ENCODE measurements at regions not wholly inside any gene's neighbourhood (a gene's known extent, or its start where the extent isn't known, plus 50 kb on each side); places are given as distances from the start of the nearest gene placed in this dataset.
A peak's percentile ranks its signal among the peaks of the same experiment; 100 is the strongest.
"Not testable (repeated sequence)": the region's sequence is repeated elsewhere in the genome, so short reads cannot be mapped to it uniquely, and the experiment has no call there.

GRCh38 chr2:16184945-16185660 is 244.8 kb downstream of the MYCN start:
- no peak for DNase-seq
- H3K27me3 Mint-ChIP-seq (ENCODE audit: low read depth, poor library complexity), result peaks cover 4% of the 10 kb centered on the region
- no peak for TF ChIP-seq CTCF (IDR thresholded peaks at IDR 0.05)

GRCh38 chr2:16184341-16184890 is 244.1 kb downstream of the MYCN start:
- no peak overlapping the region for H3K4me3 Mint-ChIP-seq
- no peaks in the 10 kb centered on the region for H3K9me3 Mint-ChIP-seq
- no peak overlapping the region for H3K27ac Mint-ChIP-seq
- peaks cover 56% of the 10 kb centered on the region for H3K4me1 Mint-ChIP-seq
- H3K27me3 Mint-ChIP-seq (ENCODE audit: low read depth, poor library complexity), result peaks cover 4% of the 10 kb centered on the region
- no peaks in the 10 kb centered on the region for H3K36me3 Mint-ChIP-seq (ENCODE audit: low read depth)
- TF ChIP-seq CTCF (IDR thresholded peaks at IDR 0.05), result no peak
- no peak for DNase-seq

More at GRCh38 chr2:16184945-16185660, 244.8 kb downstream of the MYCN start:
- Mint-ChIP-seq H3K36me3 (ENCODE audit: low read depth) (no peaks in the 10 kb centered on the region), H3K27ac (no peak overlapping the region), H3K4me3 (no peak overlapping the region), H3K9me3 (no peaks in the 10 kb centered on the region), H3K4me1 (peaks cover 55% of the 10 kb centered on the region)

- H3K9me3 Mint-ChIP-seq, result no peaks in the 10 kb centered on the region
- H3K4me1 Mint-ChIP-seq, result peaks cover 47% of the 10 kb centered on the region
- no peak for DNase-seq
- no peaks in the 10 kb centered on the region for H3K36me3 Mint-ChIP-seq (ENCODE audit: low read depth)
- H3K27me3 Mint-ChIP-seq (ENCODE audit: low read depth, poor library complexity), result peaks cover 4% of the 10 kb centered on the region
- no peak overlapping the region for H3K27ac Mint-ChIP-seq
- H3K4me3 Mint-ChIP-seq, result no peak overlapping the region
- TF ChIP-seq CTCF (IDR thresholded peaks at IDR 0.05), result no peak
These were observed 243.0 kb downstream of the MYCN start for GRCh38 chr2:16183345-16183744.

- Mint-ChIP-seq H3K27ac (no peak overlapping the region), H3K4me1 (peaks cover 44% of the 10 kb centered on the region), H3K4me3 (no peak overlapping the region), H3K9me3 (no peaks in the 10 kb centered on the region), H3K27me3 (ENCODE audit: low read depth, poor library complexity) (peaks cover 4% of the 10 kb centered on the region), H3K36me3 (ENCODE audit: low read depth) (no peaks in the 10 kb centered on the region)
- TF ChIP-seq CTCF (IDR thresholded peaks at IDR 0.05), result no peak
- no peak for DNase-seq
These were observed 242.5 kb downstream of the MYCN start for GRCh38 chr2:16182841-16183240.

GRCh38 chr2:16182311-16182815 is 242.0 kb downstream of the MYCN start:
- H3K4me3 Mint-ChIP-seq; H3K36me3 Mint-ChIP-seq (ENCODE audit: low read depth); H3K9me3 Mint-ChIP-seq; H3K27me3 Mint-ChIP-seq (ENCODE audit: low read depth, poor library complexity); H3K27ac Mint-ChIP-seq; DNase-seq: not testable (repeated sequence)
- H3K4me1 Mint-ChIP-seq, result peaks cover 42% of the 10 kb centered on the region

GRCh38 chr2:16181741-16182090 is 241.4 kb downstream of the MYCN start:
- no peak for TF ChIP-seq CTCF (IDR thresholded peaks at IDR 0.05)
- Mint-ChIP-seq H3K9me3 (no peaks in the 10 kb centered on the region), H3K27ac (peak overlapping the region; percentile 84), H3K4me3 (no peak overlapping the region), H3K36me3 (ENCODE audit: low read depth) (no peaks in the 10 kb centered on the region), H3K4me1 (peaks cover 36% of the 10 kb centered on the region), H3K27me3 (ENCODE audit: low read depth, poor library complexity) (peaks cover 4% of the 10 kb centered on the region)
- DNase-seq, result no peak

Data from nephron progenitor cell (in vitro differentiated cells).